ENCODE measurements at regions not wholly inside any gene's neighbourhood (a gene's known extent, or its start where the extent isn't known, plus 50 kb on each side); places are given as distances from the start of the nearest gene placed in this dataset.

DNA sequence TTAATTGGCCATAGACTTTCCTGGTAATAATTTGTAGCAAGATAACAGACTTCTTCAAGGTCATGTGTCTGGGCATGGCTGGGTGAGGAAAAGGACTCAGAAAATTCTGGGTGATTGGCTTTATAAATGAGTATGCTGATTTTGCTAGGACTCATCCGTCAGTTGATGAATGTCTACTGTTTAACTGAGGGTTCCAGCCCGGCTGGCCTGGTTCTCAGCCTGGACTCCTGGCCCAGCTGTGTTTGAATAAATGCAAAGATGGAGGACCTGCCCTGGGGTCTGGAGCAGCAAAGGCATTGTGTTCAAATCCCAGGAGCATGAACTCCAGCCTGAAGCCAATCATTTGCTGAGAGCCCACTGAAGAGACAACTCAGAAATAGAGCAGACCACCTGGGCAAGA lies 323.2 kb downstream of the LRFN2 start:
- TF ChIP-seq, protein P1, sequence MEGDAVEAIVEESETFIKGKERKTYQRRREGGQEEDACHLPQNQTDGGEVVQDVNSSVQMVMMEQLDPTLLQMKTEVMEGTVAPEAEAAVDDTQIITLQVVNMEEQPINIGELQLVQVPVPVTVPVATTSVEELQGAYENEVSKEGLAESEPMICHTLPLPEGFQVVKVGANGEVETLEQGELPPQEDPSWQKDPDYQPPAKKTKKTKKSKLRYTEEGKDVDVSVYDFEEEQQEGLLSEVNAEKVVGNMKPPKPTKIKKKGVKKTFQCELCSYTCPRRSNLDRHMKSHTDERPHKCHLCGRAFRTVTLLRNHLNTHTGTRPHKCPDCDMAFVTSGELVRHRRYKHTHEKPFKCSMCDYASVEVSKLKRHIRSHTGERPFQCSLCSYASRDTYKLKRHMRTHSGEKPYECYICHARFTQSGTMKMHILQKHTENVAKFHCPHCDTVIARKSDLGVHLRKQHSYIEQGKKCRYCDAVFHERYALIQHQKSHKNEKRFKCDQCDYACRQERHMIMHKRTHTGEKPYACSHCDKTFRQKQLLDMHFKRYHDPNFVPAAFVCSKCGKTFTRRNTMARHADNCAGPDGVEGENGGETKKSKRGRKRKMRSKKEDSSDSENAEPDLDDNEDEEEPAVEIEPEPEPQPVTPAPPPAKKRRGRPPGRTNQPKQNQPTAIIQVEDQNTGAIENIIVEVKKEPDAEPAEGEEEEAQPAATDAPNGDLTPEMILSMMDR (IDR thresholded peaks at IDR 0.05), result no peak
- TF ChIP-seq POLR2A (IDR thresholded peaks at IDR 0.05), result no peak
- no peak for TF ChIP-seq POLR2AphosphoS5 (IDR thresholded peaks at IDR 0.05)

All from sigmoid colon (tissue), 4 donors.